ENCODE measurements at regions not wholly inside any gene's neighbourhood (a gene's known extent, or its start where the extent isn't known, plus 50 kb on each side); places are given as distances from the start of the nearest gene placed in this dataset.

- TF ChIP-seq ZNF77 (CRISPR knock-in tag; IDR thresholded peaks at IDR 0.05), result peak; percentile 73; the same call in 1 of the 2 replicates
- TF ChIP-seq SP1 (CRISPR knock-in tag; IDR thresholded peaks at IDR 0.05), result peak; percentile 50; the same call in 1 of the 2 replicates
- peak; percentile 69; the same call in 1 of the 2 replicates for TF ChIP-seq ZNF277 (CRISPR knock-in tag; IDR thresholded peaks at IDR 0.05; ENCODE audit: borderline replicate concordance)
- no peak for TF ChIP-seq ESRRA (IDR thresholded peaks at IDR 0.05; ENCODE audit: borderline replicate concordance, low read depth)
- TF ChIP-seq U2AF1 (optimal IDR thresholded peaks at IDR 0.05; ENCODE audit: low read depth, low read length), result no peak
- peak; percentile 92; the same call in 1 of the 2 replicates for TF ChIP-seq THRB (CRISPR knock-in tag; conservative IDR thresholded peaks at IDR 0.05)
- TF ChIP-seq ZNF639 (CRISPR knock-in tag; conservative IDR thresholded peaks at IDR 0.05 in 1 of 2, IDR thresholded peaks at IDR 0.05 in 1 of 2), result 0 out of 4 replicates have a peak, but pooled peaks of 1 of the 2 experiments have one; percentile 77
- no peak for TF ChIP-seq MYNN (IDR thresholded peaks at IDR 0.05)
- TF ChIP-seq MYNN (CRISPR knock-in tag; IDR thresholded peaks at IDR 0.05), result peak; percentile 63; the same call in 1 of the 2 replicates
- no peak for TF ChIP-seq RBM39 (optimal IDR thresholded peaks at IDR 0.05; ENCODE audit: low read depth, low read length)
- 0 out of 2 replicates have a peak, but pooled peaks have one; percentile 6 for TF ChIP-seq ZBTB17 (CRISPR knock-in tag; IDR thresholded peaks at IDR 0.05)
- 0 out of 2 replicates have a peak, but pooled peaks have one; percentile 3 for TF ChIP-seq LEF1 (IDR thresholded peaks at IDR 0.05)
- peak; percentile 85; the same call in 1 of the 2 replicates for TF ChIP-seq ZNF609 (CRISPR knock-in tag; IDR thresholded peaks at IDR 0.05; ENCODE audit: borderline replicate concordance)
- TF ChIP-seq OTX1 (CRISPR knock-in tag; IDR thresholded peaks at IDR 0.05), result peak; percentile 44; the same call in 1 of the 2 replicates
- TF ChIP-seq ZNF324 (CRISPR knock-in tag; IDR thresholded peaks at IDR 0.05), result peak; percentile 57; the same call in 1 of the 2 replicates
- TF ChIP-seq MTA2 (IDR thresholded peaks at IDR 0.05; ENCODE audit: low read depth), result peak; percentile 36; the same call in 1 of the 2 replicates
- TF ChIP-seq TGIF2 (CRISPR knock-in tag; IDR thresholded peaks at IDR 0.05), result no peak; the same call in 1 of the 2 replicates
- TF ChIP-seq ARID1B (IDR thresholded peaks at IDR 0.05), result no peak
- TF ChIP-seq ZNF436 (CRISPR knock-in tag; IDR thresholded peaks at IDR 0.05), result peak; percentile 45; the same call in 1 of the 2 replicates
- peak; percentile 76; the same call in 1 of the 2 replicates for TF ChIP-seq FOXK1 (CRISPR knock-in tag; IDR thresholded peaks at IDR 0.05; ENCODE audit: borderline replicate concordance)
- no peak for TF ChIP-seq HDAC2 (IDR thresholded peaks at IDR 0.05)
Measured at GRCh38 chr22:19577422-19577966, 53.3 kb upstream of the CLDN5 start (continued).
